ENCODE measurements at regions not wholly inside any gene's neighbourhood (a gene's known extent, or its start where the extent isn't known, plus 50 kb on each side); places are given as distances from the start of the nearest gene placed in this dataset.
"Not testable (repeated sequence)": the region's sequence is repeated elsewhere in the genome, so short reads cannot be mapped to it uniquely, and the experiment has no call there.

GRCh38 chr3:10703875-10704274 lies 112.2 kb upstream of the SLC6A11 start:
- no peak for DNase-seq (ENCODE audit: low read depth)

GRCh38 chr3:10706156-10706739 lies 109.8 kb upstream of the SLC6A11 start:
- no peak for DNase-seq (ENCODE audit: low read depth)

- DNase-seq (ENCODE audit: low read depth): no peak
These were observed 109.2 kb upstream of the SLC6A11 start for GRCh38 chr3:10706740-10707399.

GRCh38 chr3:10707400-10708215 lies 108.4 kb upstream of the SLC6A11 start:
- no peak for DNase-seq (ENCODE audit: low read depth)

- no peak for DNase-seq (ENCODE audit: low read depth)
These were observed 107.7 kb upstream of the SLC6A11 start for GRCh38 chr3:10708216-10708893.

GRCh38 chr3:10709110-10709781 lies 106.8 kb upstream of the SLC6A11 start:
- DNase-seq (ENCODE audit: low read depth): no peak

GRCh38 chr3:10712121-10712520 lies 103.9 kb upstream of the SLC6A11 start:
- no peak for DNase-seq (ENCODE audit: low read depth)

GRCh38 chr3:10713656-10714055 lies 102.4 kb upstream of the SLC6A11 start:
- DNase-seq (ENCODE audit: low read depth): no peak

- DNase-seq (ENCODE audit: low read depth): no peak
These were observed 100.1 kb upstream of the SLC6A11 start for GRCh38 chr3:10715886-10716285.

GRCh38 chr3:10716964-10717363 lies 99.1 kb upstream of the SLC6A11 start:
- DNase-seq (ENCODE audit: low read depth): no peak

- no peak for DNase-seq (ENCODE audit: low read depth)
These were observed 98.3 kb upstream of the SLC6A11 start for GRCh38 chr3:10717756-10718155.

GRCh38 chr3:10721101-10721500 lies 94.9 kb upstream of the SLC6A11 start:
- no peak for DNase-seq (ENCODE audit: low read depth)

- no peak for DNase-seq (ENCODE audit: low read depth)
These were observed 93.1 kb upstream of the SLC6A11 start for GRCh38 chr3:10722911-10723310.

GRCh38 chr3:10723991-10724390 lies 92.0 kb upstream of the SLC6A11 start:
- no peak for DNase-seq (ENCODE audit: low read depth)

GRCh38 chr3:10725067-10725466 lies 91.0 kb upstream of the SLC6A11 start:
- no peak for DNase-seq (ENCODE audit: low read depth)

GRCh38 chr3:10725846-10726245 lies 90.2 kb upstream of the SLC6A11 start:
- DNase-seq (ENCODE audit: low read depth): no peak

GRCh38 chr3:10726787-10727186 lies 89.2 kb upstream of the SLC6A11 start:
- no peak for DNase-seq (ENCODE audit: low read depth)

GRCh38 chr3:10729439-10729838 lies 86.6 kb upstream of the SLC6A11 start:
- no peak for DNase-seq (ENCODE audit: low read depth)

GRCh38 chr3:10732292-10732691 lies 83.7 kb upstream of the SLC6A11 start:
- DNase-seq (ENCODE audit: low read depth): no peak

GRCh38 chr3:10733297-10733696 lies 82.7 kb upstream of the SLC6A11 start:
- no peak for DNase-seq (ENCODE audit: low read depth)

GRCh38 chr3:10736444-10736843 lies 79.6 kb upstream of the SLC6A11 start:
- DNase-seq (ENCODE audit: low read depth): not testable (repeated sequence)

- no peak for DNase-seq (ENCODE audit: low read depth)
These were observed 78.2 kb upstream of the SLC6A11 start for GRCh38 chr3:10737785-10738184.

Measured in CMK (cell line).